ENCODE measurements at regions not wholly inside any gene's neighbourhood (a gene's known extent, or its start where the extent isn't known, plus 50 kb on each side); places are given as distances from the start of the nearest gene placed in this dataset.

DNA sequence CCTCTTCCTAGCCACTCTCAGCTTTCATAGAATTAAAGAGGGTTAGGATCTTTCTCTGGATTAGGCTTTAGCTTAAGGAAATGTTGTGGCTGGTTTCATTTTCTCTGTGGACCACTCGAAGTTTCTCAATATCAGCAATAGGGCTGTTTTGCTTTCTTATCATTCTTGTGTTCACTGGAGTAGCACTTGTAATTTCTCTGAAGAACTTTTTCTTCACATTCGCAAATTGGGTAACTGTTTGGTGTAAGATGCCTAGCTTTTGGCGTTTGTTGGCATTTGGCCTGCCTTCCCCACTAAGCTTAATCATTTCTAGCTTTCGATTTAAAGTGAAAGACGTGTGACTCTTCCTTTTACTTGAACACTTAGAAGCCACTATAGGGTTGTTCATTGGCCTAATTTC lies 210.8 kb upstream of the PROX1 start:
- Mint-ChIP-seq H3K4me3 (no peak overlapping the region), H3K27me3 (ENCODE audit: low read depth) (no peaks in the 10 kb centered on the region), H3K27ac (no peak overlapping the region), H3K4me1 (peaks cover 6% of the 10 kb centered on the region), H3K9me3 (no peaks in the 10 kb centered on the region; the same call in none of the 2 replicates), H3K36me3 (no peaks in the 10 kb centered on the region)
- ATAC-seq (no peak), DNase-seq (ENCODE audit: low spot score) (no peak)
- CTCF ChIA-PET: no interaction called here
- POLR2A ChIA-PET: no interaction called here
- TF ChIP-seq NR1H2 (CRISPR knock-in tag; IDR thresholded peaks at IDR 0.05): no peak
- no peak for TF ChIP-seq FOXK1 (CRISPR knock-in tag; IDR thresholded peaks at IDR 0.05)
- no peak for TF ChIP-seq ZNF396 (CRISPR knock-in tag; IDR thresholded peaks at IDR 0.05; ENCODE audit: borderline replicate concordance)
- TF ChIP-seq, protein P1, sequence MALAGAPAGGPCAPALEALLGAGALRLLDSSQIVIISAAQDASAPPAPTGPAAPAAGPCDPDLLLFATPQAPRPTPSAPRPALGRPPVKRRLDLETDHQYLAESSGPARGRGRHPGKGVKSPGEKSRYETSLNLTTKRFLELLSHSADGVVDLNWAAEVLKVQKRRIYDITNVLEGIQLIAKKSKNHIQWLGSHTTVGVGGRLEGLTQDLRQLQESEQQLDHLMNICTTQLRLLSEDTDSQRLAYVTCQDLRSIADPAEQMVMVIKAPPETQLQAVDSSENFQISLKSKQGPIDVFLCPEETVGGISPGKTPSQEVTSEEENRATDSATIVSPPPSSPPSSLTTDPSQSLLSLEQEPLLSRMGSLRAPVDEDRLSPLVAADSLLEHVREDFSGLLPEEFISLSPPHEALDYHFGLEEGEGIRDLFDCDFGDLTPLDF (CRISPR knock-in tag; IDR thresholded peaks at IDR 0.05): no peak
- TF ChIP-seq, protein P2, sequence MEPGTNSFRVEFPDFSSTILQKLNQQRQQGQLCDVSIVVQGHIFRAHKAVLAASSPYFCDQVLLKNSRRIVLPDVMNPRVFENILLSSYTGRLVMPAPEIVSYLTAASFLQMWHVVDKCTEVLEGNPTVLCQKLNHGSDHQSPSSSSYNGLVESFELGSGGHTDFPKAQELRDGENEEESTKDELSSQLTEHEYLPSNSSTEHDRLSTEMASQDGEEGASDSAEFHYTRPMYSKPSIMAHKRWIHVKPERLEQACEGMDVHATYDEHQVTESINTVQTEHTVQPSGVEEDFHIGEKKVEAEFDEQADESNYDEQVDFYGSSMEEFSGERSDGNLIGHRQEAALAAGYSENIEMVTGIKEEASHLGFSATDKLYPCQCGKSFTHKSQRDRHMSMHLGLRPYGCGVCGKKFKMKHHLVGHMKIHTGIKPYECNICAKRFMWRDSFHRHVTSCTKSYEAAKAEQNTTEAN (CRISPR knock-in tag; IDR thresholded peaks at IDR 0.05): no peak
- TF ChIP-seq RELA (CRISPR knock-in tag; IDR thresholded peaks at IDR 0.05; ENCODE audit: borderline replicate concordance): no peak
- TF ChIP-seq, protein P3, sequence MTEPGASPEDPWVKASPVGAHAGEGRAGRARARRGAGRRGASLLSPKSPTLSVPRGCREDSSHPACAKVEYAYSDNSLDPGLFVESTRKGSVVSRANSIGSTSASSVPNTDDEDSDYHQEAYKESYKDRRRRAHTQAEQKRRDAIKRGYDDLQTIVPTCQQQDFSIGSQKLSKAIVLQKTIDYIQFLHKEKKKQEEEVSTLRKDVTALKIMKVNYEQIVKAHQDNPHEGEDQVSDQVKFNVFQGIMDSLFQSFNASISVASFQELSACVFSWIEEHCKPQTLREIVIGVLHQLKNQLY (CRISPR knock-in tag; IDR thresholded peaks at IDR 0.05): no peak
- TF ChIP-seq, protein P4, sequence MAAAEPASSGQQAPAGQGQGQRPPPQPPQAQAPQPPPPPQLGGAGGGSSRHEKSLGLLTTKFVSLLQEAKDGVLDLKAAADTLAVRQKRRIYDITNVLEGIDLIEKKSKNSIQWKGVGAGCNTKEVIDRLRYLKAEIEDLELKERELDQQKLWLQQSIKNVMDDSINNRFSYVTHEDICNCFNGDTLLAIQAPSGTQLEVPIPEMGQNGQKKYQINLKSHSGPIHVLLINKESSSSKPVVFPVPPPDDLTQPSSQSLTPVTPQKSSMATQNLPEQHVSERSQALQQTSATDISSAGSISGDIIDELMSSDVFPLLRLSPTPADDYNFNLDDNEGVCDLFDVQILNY (CRISPR knock-in tag; IDR thresholded peaks at IDR 0.05): no peak

DNA sequence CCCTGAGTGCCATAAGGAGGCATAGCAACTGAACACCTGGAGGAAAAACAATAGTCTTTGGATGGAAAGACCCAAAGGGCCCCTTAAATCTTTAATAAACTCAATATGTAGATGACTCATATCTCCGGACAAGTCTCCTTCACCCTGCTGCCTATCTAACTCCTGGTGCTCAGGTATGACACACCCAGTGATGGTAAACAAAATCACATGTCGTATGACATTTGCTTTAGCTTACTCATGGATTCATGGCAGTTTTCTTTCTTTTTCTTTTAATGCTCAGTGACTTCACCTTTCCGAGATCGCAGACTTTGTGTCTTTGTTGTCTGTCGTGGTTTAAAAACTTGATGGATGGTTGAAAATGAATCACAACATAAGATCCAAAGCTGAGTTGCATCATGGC lies 208.5 kb upstream of the PROX1 start:
- DNase-seq (ENCODE audit: low spot score): no peak
- no peak overlapping the region for H3K4me3 Mint-ChIP-seq
- TF ChIP-seq, protein P5, sequence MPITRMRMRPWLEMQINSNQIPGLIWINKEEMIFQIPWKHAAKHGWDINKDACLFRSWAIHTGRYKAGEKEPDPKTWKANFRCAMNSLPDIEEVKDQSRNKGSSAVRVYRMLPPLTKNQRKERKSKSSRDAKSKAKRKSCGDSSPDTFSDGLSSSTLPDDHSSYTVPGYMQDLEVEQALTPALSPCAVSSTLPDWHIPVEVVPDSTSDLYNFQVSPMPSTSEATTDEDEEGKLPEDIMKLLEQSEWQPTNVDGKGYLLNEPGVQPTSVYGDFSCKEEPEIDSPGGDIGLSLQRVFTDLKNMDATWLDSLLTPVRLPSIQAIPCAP (CRISPR knock-in tag; IDR thresholded peaks at IDR 0.05): no peak
- no peak for TF ChIP-seq SMAD4 (CRISPR knock-in tag; IDR thresholded peaks at IDR 0.05)
- H3K4me1 Mint-ChIP-seq: peaks cover 4% of the 10 kb centered on the region; the same call in 1 of the 2 replicates
- no peak for ATAC-seq
- POLR2A ChIA-PET: no interaction called here
- H3K27ac Mint-ChIP-seq: no peak overlapping the region
- no peaks in the 10 kb centered on the region for H3K36me3 Mint-ChIP-seq
- H3K27me3 Mint-ChIP-seq (ENCODE audit: low read depth): no peaks in the 10 kb centered on the region
- CTCF ChIA-PET: no interaction called here
- peaks cover 4% of the 10 kb centered on the region for H3K9me3 Mint-ChIP-seq

DNA sequence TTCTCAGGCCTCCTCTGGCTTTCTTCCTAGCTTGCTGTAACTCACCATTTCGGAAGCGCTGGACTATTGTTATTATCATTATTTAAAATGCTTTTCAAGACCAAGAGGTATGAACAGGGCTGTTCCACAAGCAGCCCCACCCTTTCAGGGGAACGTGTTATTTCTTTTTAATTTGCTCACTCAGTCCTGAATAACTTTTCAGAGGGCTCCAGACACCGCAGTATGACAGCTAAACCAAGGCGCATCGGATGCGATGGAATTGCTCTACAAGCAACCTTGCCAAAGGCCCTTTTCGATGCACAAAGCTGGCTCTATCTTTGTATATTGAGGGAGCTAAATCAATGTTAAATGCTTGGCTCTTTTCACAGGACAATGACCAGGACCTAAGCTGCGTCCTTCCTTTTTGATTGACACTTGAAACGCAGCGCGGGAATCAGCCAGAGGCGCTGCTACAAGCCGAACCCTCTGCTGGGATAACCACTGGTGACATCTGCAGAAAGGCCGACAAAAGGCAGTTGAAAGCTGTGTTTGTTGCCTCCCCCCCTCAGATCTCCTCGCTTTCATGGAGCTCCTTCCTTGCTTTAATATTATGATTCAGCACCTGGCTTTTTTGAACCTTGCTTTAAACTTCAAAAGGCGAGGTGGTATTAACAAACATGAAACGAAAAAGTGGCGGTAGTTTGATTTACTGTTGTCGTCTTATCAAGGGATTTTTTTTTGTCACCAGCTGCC lies 204.7 kb upstream of the PROX1 start:
- DNase-seq (ENCODE audit: low spot score) (no peak), ATAC-seq (no peak)
- peaks cover 4% of the 10 kb centered on the region; the same call in 1 of the 2 replicates for H3K4me1 Mint-ChIP-seq
- peaks cover 4% of the 10 kb centered on the region for H3K9me3 Mint-ChIP-seq
- no peaks in the 10 kb centered on the region for H3K36me3 Mint-ChIP-seq
- no peak overlapping the region for H3K27ac Mint-ChIP-seq
- POLR2A ChIA-PET: no interaction called here
- CTCF ChIA-PET: interaction anchor here (0.5 to 1.9 kb wide), 3 partner anchors 22 to 340 kb away, joined by 3 to 8 read pairs (median 3); no protein-coding TSS in a partner anchor
- H3K27me3 Mint-ChIP-seq (ENCODE audit: low read depth): no peaks in the 10 kb centered on the region
- no peak overlapping the region for H3K4me3 Mint-ChIP-seq
- TF ChIP-seq OVOL2 (CRISPR knock-in tag; IDR thresholded peaks at IDR 0.05; ENCODE audit: borderline replicate concordance) (no peak), GABPB1 (CRISPR knock-in tag; IDR thresholded peaks at IDR 0.05) (no peak), SOX15 (CRISPR knock-in tag; IDR thresholded peaks at IDR 0.05) (no peak), NR2C2 (CRISPR knock-in tag; IDR thresholded peaks at IDR 0.05) (no peak), RELA (CRISPR knock-in tag; IDR thresholded peaks at IDR 0.05; ENCODE audit: borderline replicate concordance) (no peak), FOXJ3 (CRISPR knock-in tag; IDR thresholded peaks at IDR 0.05; ENCODE audit: borderline replicate concordance) (no peak)
- TF ChIP-seq, protein P6, sequence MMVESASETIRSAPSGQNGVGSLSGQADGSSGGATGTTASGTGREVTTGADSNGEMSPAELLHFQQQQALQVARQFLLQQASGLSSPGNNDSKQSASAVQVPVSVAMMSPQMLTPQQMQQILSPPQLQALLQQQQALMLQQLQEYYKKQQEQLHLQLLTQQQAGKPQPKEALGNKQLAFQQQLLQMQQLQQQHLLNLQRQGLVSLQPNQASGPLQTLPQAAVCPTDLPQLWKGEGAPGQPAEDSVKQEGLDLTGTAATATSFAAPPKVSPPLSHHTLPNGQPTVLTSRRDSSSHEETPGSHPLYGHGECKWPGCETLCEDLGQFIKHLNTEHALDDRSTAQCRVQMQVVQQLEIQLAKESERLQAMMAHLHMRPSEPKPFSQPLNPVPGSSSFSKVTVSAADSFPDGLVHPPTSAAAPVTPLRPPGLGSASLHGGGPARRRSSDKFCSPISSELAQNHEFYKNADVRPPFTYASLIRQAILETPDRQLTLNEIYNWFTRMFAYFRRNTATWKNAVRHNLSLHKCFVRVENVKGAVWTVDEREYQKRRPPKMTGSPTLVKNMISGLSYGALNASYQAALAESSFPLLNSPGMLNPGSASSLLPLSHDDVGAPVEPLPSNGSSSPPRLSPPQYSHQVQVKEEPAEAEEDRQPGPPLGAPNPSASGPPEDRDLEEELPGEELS (CRISPR knock-in tag; IDR thresholded peaks at IDR 0.05): no peak
- TF ChIP-seq, protein P7, sequence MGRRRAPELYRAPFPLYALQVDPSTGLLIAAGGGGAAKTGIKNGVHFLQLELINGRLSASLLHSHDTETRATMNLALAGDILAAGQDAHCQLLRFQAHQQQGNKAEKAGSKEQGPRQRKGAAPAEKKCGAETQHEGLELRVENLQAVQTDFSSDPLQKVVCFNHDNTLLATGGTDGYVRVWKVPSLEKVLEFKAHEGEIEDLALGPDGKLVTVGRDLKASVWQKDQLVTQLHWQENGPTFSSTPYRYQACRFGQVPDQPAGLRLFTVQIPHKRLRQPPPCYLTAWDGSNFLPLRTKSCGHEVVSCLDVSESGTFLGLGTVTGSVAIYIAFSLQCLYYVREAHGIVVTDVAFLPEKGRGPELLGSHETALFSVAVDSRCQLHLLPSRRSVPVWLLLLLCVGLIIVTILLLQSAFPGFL (CRISPR knock-in tag; IDR thresholded peaks at IDR 0.05; ENCODE audit: borderline replicate concordance): no peak
- TF ChIP-seq, protein P8, sequence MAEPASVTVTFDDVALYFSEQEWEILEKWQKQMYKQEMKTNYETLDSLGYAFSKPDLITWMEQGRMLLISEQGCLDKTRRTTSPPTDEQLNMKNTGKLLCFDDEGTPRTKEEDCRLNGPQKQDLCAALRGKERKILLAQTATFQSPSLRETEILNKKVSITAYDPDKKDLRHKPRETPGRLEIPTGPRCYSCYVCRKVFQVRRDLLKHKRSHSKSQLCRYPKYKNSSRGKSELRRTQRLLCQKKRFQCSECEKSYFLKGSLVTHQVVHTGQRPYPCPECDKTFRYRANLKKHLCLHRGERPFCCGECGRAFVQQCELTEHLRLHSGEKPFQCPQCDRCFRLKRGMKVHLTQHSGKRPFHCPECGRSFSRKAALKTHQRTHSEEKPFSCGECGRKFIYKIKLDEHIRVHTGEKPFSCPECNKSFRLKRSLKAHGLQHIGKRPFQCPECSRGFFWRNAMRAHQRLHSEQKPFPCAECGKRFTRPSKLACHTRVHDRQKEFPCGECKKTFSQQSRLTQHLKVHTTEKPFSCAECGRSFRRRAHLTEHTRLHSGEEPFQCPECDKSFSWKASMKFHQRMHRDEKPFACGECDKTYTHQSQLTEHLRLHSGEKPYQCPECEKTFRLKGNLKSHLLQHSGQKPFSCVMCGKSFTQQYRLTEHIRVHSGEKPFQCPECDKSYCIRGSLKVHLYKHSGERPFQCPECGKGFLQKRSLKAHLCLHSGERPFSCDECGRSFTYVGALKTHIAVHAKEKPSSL (CRISPR knock-in tag; conservative IDR thresholded peaks at IDR 0.05): no peak
